ENCODE measurements at regions not wholly inside any gene's neighbourhood (a gene's known extent, or its start where the extent isn't known, plus 50 kb on each side); places are given as distances from the start of the nearest gene placed in this dataset.
A peak's percentile ranks its signal among the peaks of the same experiment; 100 is the strongest.

DNA sequence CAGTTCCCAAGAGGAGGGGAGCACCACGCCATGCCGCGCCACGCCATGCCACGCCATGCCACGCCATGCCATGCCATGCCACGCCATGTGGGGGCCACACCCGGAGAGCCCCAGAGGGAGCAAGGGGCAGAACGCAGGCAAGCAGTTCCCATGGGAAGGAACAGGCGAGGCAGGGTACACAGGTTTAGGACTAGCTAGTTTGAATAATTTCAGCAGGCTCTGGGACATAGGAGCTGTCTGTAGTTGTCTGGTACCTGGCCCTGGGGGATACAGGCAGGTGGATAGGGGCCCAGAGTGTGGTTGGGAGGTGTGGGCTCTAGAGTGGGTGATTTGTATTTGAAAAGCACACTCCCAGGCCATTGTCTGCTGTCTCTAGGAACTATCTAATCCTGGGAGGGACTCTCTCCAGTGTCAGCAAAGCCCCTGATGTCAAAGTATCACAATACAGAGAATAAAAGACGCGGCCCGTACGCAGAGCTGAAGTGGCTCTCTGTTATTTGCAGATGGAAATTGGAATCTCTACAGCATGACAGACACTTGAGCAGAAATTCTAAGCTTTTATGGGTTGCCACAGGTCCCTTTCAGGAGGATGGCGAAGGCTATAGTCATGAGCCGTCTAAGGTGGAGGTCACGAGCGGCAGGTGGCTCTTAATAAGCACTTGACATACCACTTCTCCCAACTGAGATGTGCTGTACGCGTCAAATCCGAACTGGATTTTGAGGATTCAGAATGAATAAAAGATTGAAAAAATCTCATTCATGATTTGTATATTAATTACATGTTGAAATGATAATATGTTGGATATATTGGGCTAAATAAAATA lies 220.8 kb upstream of the TNRC6C start:
- DNase-seq = no peak

DNA sequence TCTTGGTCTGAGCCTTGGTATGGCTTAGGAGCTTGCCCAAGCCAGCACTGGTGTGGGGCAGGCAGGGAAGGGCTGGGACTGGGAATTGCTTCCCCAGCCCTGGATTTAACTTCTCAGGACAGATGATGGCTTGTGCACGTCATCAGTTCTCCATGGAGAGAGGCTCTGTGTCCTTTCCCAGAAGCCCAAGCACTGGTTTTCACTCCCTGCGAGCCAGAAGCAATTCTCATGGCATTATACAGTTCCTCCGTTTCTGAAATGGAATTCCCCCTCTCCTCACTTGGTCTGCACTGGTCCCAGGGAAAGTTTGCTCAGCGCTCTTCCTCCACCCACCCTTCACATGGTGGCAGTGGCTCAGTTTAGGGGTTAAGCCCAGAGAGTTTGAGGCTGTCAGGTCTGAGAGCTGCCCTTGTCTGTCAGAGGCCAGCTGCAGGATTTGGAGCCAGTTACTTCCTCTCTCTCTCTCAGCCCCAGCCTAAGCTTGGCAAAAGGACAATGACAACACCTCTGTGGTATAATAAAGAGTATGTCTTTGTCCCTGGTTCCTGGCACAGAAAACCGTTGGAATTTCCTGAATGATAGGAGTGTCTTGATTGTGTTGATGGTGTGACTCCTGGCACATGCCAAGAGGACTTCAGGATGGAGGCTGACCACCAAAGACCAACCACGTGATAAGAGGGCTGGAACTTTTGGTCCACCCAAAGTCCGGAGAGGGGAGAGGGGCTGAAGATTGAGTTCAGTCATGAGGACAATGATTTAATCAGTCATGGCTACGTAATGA lies 219.6 kb upstream of the TNRC6C start:
- no peak for DNase-seq

DNA sequence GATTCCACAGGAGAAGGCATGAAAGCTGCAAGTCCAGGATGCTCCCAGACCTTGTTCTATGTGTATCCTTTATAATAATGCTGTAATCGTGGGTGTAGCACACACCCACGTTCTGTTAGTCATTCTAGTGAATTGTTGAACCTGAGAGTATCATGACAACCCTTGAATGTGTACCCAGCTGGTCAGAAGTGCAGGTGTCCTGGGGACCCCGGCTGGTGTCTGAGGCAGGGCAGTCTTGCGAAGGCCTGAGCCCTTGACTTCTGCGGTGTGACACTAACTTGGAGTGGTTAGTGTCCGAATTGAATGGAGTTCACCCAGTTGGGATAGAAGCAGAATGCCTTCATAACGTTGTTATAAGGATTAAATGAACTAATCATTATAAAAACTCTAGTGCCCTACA lies 218.0 kb upstream of the TNRC6C start:
- no peak for DNase-seq

DNA sequence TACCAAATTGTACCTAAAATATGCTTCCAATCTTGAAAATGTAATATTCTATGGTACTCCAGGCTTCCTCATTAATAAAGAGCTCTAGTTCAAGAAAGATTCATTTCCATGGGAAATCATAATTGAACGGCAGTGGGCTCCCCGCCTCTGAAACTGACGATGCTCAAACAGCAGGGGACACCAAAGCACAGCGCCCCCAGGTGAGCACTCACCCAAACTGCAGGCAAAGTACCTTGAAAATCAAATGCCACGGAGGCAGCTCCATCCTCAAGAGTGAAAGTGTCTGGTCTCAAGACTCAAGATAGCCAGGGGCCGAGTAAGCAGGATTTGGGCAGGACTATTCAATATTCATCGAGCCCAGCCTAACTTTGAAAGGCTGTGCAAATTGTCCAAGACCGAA lies 217.4 kb upstream of the TNRC6C start:
- peak; percentile 63 for DNase-seq

DNA sequence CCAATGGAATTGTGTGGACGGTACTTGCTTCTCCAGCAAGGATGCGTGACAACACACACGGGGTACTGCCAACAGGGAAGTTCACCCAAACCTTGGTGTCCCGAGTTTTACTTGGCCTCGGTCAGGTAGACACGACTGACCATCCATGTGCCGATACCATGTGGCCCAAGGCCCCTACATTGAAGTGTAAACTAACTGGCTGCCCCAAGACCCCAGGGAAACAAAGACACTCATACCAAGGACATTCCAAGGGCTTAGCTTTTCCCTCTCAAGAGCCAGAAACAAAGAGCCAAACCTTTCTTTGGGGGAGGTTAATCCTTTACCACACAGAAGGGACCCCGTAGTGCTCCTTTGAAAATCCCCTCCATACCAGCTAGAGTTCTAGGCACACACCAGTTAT lies 215.9 kb upstream of the TNRC6C start:
- DNase-seq = no peak

DNA sequence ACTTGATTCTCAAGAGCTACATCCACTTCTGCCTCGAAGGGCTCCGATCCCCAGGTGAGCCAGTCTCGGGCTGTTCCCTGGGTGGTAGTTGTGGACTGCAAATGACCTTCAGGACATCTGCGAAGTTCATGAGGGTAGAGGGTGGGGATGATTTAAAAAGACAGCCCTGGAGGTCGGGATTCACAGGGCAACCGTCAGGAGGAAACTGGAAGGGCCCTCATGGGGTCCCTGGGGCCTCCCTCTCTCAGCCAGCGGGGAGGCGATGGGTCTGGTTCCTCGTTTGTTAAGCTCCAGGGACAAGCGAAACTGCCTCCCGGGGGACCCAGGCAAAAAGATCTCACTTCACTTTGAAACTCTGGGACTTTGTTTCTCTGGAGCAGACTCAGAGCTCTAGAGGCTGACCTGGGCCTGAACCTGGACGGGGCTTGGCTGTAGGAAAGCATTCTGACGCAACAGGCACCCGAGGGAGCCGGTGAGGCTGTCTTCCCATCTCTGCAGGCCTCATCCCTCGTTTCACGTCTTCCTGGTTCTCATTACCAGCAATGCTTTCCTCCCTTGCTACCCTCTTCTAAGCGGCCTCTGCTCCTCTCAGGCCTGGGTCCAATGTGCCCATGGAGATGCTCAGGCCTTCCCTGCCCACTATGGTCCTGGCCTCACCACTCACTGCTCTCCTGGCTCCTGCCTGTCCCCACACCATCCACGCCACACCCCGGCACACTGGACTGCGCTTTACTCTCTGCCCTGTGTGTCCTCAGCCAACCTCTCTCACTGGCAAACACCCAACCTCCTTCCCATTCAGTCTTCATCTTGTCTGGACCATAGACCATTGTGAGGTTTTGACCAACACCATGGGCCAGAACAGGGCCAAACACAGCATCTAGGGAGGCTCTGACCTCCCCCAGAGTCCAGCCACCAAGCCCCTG lies 214.2 kb upstream of the TNRC6C start:
- DNase-seq = no peak

DNA sequence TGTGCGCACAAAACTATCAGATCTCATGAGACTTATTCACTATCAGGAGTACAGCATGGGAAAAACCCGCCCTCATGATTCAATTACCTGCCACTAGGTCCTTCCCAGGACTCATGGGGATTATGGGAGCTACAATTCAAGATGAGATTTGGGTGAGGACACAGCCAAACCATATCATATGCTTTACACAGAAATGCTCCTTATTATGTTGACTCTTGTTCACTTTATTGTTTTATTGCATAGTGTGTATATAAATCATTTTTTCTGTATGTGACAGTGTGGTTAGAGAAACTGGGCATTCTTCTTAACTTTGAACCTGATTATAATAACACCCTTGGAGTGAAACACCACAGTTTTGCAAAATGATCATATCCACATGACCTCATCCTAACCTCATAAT lies 212.8 kb upstream of the TNRC6C start:
- DNase-seq = no peak

DNA sequence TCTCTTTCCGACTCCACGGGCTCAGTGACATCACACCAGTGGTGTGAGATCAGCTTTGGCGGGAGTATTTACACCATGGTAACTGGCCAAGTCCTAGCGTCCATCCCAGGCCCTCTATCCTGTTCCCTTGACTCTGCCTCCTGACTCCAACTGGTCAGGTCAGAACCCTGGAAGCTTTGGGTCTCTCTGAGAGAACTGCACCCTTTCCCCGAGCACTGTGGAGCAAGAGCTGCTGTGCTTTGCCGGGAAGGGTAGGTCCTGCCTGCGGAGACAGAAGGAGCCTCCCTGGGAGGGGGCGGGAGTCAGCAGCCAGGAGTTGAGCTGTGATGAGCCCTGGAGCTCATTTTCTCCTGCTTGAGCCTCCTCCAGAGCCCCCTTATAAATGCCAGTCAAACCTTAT lies 212.1 kb upstream of the TNRC6C start:
- DNase-seq = no peak

DNA sequence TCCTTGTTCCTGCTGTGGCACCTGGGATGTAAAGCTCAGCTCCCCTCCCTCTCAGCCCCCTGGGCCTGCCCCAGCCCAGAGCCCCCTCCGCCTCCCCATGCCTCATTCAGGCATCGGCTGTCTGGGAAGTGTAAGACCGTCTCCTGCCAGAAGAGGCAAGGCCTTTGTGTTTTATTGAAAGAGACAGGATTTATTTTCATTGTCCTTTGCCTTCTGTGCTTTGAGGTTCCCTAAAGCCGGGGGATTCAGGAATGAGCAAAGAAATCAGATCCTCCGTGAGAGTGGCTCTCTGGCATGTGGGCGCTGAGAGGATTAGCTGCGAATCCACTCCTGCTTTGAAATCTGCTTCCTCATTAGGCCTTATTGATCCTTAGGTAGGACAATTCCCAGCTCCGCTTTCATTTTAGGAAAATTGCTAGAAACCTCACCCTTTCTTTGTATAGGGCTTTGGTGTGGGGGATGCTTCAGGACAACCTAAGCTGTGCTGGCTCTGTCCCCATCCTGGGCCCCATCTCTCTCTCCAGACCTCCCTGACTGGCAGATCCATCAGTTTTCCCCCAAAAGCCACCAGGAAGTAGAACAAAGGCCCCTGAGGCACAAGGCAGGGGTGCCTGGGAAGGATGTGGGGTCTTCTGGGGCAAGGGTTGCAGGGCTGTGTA lies 211.5 kb upstream of the TNRC6C start:
- no peak for DNase-seq

DNA sequence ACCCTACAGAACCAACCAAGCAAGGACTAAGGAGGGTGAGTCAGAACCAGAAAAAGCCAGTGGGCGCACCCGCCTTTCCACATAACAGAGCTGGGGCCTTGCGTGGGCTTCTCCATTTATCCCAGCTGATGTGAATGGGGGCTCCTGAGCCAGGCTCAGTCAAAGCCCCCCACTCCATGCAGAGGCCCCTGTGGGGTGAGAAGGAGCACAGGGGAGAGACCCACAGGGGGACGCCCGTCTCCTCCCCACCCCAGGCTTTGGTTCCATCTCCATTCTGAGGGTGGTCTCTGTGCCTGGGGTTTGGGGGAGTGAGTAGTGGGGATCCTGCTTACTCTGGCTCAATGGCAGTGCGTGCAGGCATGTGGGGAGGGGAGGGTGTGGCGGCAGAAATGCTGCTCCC lies 210.1 kb upstream of the TNRC6C start:
- DNase-seq = no peak

DNA sequence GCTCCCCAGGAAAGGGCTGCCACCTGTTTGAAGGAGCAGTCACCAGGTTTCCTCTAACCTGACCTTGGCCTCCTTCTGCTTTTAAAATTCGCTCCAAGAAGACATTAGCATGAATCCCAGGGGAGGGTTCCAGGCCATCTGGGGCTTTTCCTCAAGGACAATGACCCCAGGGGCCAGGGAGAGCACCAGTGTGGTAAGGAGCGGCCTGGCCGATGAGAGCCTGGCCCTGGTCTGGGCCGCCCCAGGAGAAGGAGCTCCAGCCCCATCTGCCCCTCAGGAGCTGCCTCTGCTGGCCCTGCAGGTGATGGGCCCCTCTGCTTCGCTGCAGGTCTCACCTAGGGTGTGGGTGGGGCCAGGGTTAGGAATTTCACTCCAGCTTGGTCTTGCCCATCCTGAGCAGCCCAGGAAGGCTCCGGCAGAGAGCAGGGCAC lies 209.2 kb upstream of the TNRC6C start:
- DNase-seq = no peak

DNA sequence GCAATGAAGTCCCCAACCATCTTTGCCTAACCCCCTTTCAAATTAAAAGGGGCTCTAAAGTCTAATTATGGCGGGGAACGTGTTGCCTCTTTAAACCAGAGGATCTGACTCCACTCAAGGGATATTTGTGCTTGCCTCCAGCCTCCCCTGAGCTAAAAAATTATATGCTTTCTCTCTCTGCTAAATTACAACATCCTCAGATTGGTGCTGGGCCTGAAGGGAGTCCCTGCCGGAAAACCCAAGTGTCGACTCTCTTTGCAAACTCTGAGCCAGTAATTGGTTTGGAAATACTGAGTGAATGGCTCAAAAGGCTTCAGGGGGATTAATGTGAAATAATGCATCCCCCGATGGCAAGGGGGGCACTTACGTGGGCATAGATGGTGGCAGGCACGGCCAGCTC lies 208.5 kb upstream of the TNRC6C start:
- no peak for DNase-seq

DNA sequence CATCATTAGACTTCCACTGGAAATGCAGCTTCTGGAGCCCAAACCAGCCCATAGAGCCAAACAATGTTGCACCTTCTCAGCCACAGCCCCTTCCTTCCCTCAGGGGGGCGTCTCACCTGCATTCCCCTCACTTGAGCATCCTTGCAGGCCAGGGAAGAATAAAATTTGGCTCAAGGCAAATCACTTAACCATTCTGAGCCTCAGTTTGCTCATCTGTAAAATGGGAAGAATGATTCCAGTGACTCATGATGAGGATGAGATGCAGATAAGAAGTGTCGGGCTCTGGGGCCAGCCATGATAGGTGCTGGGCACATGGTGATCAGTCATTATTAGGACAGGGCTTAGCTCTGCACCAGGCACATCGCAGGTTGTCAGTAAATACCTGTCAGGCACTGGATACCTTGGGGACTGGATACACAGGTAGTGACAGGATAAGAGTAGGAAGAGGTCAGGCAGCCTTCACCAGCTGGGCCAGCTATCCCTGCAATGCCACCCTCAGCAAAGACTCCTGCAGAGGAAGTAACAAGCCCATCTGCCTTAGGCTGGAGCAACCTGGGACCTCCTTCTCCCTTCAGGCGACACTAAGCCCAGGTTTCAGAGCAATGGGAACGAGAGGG lies 208.0 kb upstream of the TNRC6C start:
- DNase-seq = no peak

DNA sequence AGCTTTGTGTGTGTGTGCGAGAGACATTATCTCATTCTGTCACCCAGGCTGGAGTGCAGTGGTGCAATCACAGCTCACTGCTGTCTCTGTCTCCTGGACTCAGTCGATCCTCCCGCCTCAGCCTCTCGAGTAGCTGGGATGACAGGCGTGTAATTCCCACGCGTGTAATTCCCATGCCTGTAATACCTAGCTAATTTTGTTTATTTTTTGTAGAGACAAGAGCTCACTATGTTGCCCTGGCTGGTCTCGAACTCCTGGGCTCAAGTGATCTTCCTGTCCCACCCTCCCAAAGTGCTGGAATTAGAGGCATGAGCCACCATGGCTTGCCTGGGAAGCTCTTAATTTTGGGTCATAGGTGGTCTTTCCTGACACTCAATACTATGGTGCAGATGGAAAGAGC lies 205.3 kb upstream of the TNRC6C start:
- DNase-seq = no peak

DNA sequence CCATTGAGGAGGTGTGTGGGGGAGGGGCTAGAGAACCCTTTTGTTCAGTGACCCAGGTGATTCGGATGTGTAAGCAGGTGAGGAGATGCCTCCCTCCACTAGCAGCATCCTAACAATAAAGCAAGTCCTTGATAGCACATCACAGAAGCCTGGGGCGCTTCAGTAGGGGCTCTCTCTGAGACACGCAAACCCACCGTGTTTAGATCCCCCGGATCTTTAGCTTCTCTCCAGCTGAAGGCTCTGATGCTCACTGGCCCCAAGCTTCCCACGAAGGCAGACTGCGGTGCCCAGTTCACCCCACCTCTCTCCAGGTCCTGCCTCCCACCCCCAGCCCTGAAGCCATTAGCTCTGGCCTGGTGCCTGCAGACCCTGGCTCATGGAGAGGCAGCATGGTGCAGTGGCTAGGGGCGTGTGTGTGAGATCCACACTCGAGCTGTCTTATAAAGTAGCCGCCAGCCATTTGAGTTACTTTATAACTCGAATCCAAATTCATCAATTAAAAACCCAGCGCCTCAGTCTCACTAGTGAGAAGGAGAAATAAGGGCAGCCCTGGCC lies 204.7 kb upstream of the TNRC6C start:
- no peak for DNase-seq

DNA sequence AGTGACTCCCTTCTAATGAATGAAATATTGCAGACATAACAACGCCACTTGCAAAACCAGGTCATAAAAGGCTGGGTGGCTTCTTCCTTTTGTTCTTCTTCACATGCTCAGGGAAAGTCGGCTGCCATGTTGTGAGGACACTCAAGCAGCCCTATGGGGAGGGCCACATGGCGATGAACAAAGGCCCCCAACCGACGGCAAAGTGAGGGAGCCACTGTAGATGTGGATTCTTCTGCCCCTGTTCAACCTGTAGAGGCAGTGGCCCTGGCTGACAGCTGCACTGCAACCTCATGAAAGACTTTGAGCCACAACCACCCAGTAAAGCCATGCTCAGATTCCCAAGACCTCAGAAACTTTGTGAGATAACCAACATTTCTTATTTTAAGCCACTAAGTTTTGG lies 203.5 kb upstream of the TNRC6C start:
- no peak for DNase-seq

DNA sequence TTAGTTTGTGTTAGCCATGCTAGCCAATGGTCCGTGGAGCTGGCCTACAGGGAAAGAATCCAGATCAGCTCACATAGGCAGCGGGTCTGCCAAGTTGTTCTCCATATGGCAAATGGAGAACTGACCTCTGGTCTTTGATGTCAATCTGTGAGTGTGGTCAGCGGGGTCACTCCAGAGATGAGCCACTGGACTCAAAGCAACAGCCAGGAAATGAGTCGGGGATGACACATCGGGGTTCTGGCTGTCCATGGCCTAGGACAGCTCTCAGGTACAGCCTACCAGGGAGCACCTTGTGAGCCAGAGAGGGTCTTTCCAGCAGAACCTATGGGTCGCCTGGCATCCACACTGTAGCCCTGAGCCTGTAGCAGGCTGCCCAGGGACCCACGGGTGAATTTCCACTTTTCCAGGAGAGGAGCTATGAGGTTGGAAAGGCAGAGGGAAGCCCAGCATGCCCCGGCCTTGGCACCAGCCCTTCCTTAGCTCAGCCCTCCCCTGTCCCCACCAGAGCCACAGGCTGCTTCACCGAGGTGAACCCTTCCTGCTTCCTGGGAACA lies 203.0 kb upstream of the TNRC6C start:
- DNase-seq = no peak

DNA sequence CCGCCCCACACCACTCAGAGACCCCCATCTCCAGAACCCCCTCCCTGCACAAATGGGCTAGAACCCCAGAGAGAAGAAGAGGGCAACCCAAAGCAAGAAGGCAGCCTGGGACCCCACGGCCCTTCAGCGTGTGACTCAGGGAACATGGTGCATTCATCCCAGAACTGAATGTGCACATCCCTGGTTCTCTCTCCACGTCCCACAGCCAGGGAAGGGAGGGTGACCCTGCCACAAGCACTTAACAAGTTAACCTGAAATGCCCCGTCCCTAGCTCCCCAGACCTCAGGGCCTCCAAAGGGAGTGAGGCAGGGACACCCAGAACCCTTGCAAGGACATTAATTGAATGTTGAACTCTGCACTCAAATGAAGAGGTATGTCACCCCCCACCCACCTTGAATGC lies 202.5 kb upstream of the TNRC6C start:
- no peak for DNase-seq

DNA sequence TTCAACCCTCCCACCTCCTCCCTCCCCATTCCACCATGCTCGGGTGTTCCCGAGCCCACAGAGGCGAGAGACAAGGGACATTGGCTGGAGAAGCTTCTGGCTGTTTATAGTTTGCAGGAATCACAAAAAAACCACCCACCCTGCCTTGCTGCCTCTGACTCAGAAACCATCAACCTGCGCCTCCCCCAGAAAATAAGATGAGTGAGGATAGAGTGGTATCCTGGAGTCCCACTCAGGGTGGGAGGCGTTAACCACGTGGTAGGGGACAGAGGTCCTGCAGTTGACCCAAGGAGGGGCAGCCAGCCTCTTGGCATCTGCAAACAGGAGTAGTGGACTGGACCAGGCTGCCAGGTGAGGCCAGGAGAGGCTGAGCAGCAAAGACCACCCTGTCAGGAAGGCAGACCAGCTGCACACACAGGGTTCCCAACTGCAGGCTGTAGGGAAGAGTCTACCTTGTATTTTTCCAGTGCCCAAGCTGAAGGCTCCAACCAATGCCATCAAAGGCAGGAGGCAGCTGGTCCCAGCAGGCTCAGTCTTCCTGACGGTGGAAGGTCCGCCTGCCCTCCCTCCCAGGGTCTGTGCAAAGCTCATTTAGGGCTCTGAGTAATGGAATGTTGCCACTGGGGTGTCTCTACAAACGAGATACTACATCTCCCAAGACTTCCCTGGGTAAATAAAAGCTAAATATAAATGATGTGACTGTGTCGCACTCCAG lies 201.5 kb upstream of the TNRC6C start:
- DNase-seq = no peak

DNA sequence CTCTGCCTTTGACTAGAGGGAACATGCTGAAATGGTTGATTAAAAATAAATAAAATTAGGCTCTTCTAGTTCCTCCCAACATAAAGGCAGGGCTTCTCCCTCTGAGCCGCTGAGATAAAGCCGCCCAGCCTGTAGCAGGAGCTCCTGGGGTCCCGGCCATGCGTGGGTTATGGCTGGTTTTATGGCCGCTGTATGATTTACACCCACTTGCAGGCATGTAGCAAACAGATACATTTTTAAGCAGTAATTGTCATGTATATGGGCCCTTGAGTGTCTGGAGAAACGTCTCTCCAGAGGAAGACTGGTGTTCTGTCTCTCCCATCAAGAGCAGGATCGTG lies 201.0 kb upstream of the TNRC6C start:
- no peak for DNase-seq

DNA sequence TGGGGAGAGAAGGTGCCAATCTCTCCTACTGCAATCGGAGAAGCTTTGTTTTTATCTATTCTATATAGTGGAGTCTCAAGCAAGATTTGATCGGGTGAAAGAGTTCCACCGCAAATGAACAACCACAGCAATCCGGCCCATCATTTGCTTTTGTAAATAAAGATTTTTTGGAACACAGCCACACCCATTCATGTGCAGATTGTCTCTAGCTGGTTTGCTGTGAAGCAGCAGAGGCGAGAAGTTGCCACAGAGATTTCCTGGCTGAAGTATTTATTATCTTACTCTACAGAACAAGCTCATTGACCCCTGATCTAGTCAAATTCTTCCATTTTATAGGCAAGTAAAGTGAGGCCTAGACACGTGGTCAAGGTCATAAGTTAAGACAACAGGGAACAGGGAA lies 195.5 kb upstream of the TNRC6C start:
- no peak for DNase-seq

Measured in CD4-positive, alpha-beta T cell treated with Interleukin-6 for 4 hours (primary cell).